ENCODE measurements at regions not wholly inside any gene's neighbourhood (a gene's known extent, or its start where the extent isn't known, plus 50 kb on each side); places are given as distances from the start of the nearest gene placed in this dataset.
"Not testable (repeated sequence)": the region's sequence is repeated elsewhere in the genome, so short reads cannot be mapped to it uniquely, and the experiment has no call there.

GRCh38 chr20:29443206-29443781 is 1814.2 kb upstream of the DEFB115 start:
- H3K4me1 ChIP-seq; intact Hi-C loops (cut with DNase I); H3K9me3 ChIP-seq; DNase-seq; H3K36me3 ChIP-seq; H3K27ac ChIP-seq: not testable (repeated sequence)
- WGBS, 2 donors, result 16 to 18% methylated on average over 7 of the region's 7 CpGs
- peak in 3 of 4 experiments; percentile 44 to 67 (median 50) for TF ChIP-seq CTCF (IDR thresholded peaks at IDR 0.05)
- Histone ChIP-seq H3K27me3 (peaks cover 0 to 11% (median 0%) of the 10 kb centered on the region in 3 donors), H3K4me3 (peak overlapping the region in 1 of 4 donors; percentile 35)

- no peak overlapping the region for H3K4me3 ChIP-seq
- no peaks in the 10 kb centered on the region for H3K9me3 ChIP-seq
- H3K27me3 ChIP-seq, result peaks cover 0 to 16% (median 0%) of the 10 kb centered on the region in 3 donors
- intact Hi-C loops (cut with DNase I), result no loop called here
- peaks cover 0 to 10% (median 0%) of the 10 kb centered on the region in 4 donors for H3K4me1 ChIP-seq
- H3K27ac ChIP-seq, result no peak overlapping the region
- H3K36me3 ChIP-seq, result no peaks in the 10 kb centered on the region
- TF ChIP-seq EP300 (IDR thresholded peaks at IDR 0.05) (no peak), CTCF (IDR thresholded peaks at IDR 0.05) (no peak), POLR2A (IDR thresholded peaks at IDR 0.05) (no peak), POLR2AphosphoS5 (IDR thresholded peaks at IDR 0.05) (no peak)
- no peak for DNase-seq
- 71 to 73% methylated on average over 3 of the region's 3 CpGs for WGBS, 2 donors
Measured at GRCh38 chr20:29443819-29444218, 1813.6 kb upstream of the DEFB115 start.

- H3K4me1 ChIP-seq; intact Hi-C loops (cut with DNase I); H3K36me3 ChIP-seq; H3K9me3 ChIP-seq: not testable (repeated sequence)
- DNase-seq, result peak; percentile 74
- H3K4me3 ChIP-seq, result peak overlapping the region in 1 of 4 donors; percentile 48
- H3K27me3 ChIP-seq, result peaks cover 0 to 19% (median 0%) of the 10 kb centered on the region in 3 donors
- H3K27ac ChIP-seq, result peak overlapping the region in 1 of 4 donors; percentile 70
- WGBS, 2 donors, result 37 to 40% methylated on average over 28 of the region's 28 CpGs
Measured at GRCh38 chr20:29445050-29445907, 1812.2 kb upstream of the DEFB115 start.

- peak overlapping the region in 1 of 4 donors; percentile 21 for H3K4me3 ChIP-seq
- H3K36me3 ChIP-seq; H3K4me1 ChIP-seq; DNase-seq; H3K9me3 ChIP-seq; intact Hi-C loops (cut with DNase I); H3K27ac ChIP-seq: not testable (repeated sequence)
- peaks cover 0 to 19% (median 0%) of the 10 kb centered on the region in 3 donors for H3K27me3 ChIP-seq
- 54 to 71% methylated on average over 52 of the region's 52 CpGs for WGBS, 2 donors
Measured at GRCh38 chr20:29447517-29448484, 1809.7 kb upstream of the DEFB115 start.

GRCh38 chr20:29448806-29449470 is 1808.5 kb upstream of the DEFB115 start:
- H3K27ac ChIP-seq, result no peak overlapping the region
- peaks cover 0 to 19% (median 0%) of the 10 kb centered on the region in 3 donors for H3K27me3 ChIP-seq
- no peak for DNase-seq
- H3K4me3 ChIP-seq, result no peak overlapping the region
- 81 to 83% methylated on average over 23 of the region's 23 CpGs for WGBS, 2 donors
- peaks cover 0 to 5% (median 0%) of the 10 kb centered on the region in 4 donors for H3K4me1 ChIP-seq
- intact Hi-C loops (cut with DNase I), result no loop called here
- no peaks in the 10 kb centered on the region for H3K36me3 ChIP-seq
- H3K9me3 ChIP-seq, result no peaks in the 10 kb centered on the region
- no peak for TF ChIP-seq EP300 (IDR thresholded peaks at IDR 0.05)
- TF ChIP-seq CTCF (IDR thresholded peaks at IDR 0.05), result no peak
- no peak for TF ChIP-seq POLR2AphosphoS5 (IDR thresholded peaks at IDR 0.05)
- no peak for TF ChIP-seq POLR2A (IDR thresholded peaks at IDR 0.05)
